ENCODE measurements at regions not wholly inside any gene's neighbourhood (a gene's known extent, or its start where the extent isn't known, plus 50 kb on each side); places are given as distances from the start of the nearest gene placed in this dataset.
"Not testable (repeated sequence)": the region's sequence is repeated elsewhere in the genome, so short reads cannot be mapped to it uniquely, and the experiment has no call there.

DNA sequence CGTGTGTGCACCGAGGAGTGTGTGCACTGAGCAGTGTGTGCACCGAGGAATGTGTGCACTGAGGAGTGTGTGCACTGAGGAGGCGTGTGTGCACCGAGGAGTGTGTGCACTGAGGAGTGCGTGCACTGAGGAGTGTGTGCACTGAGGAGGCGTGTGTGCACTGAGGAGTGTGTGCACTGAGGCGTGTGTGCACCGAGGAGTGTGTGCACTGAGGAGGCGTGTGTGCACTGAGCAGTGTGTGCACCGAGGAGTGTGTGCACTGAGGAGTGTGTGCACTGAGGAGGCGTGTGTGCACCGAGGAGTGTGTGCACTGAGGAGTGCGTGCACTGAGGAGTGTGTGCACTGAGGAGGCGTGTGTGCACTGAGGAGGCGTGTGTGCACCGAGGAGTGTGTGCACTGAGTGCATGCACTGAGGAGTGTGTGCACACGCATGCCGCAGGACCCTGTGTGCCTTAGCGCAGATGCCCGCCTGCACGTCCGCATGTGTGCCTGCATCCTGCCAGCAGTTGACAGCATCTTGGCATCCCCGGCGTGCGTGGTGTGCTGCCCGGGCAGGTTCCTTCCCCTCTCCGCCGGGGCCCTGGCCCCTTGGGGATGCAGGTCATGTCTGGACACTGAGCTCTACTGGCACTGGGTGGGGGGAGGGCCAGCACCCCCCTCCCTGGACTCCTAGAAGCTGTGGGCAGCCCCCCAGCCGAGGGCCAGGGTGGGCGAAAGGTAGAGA is 55.6 kb upstream of the NOTCH1 start:
- TF ChIP-seq, protein P1, sequence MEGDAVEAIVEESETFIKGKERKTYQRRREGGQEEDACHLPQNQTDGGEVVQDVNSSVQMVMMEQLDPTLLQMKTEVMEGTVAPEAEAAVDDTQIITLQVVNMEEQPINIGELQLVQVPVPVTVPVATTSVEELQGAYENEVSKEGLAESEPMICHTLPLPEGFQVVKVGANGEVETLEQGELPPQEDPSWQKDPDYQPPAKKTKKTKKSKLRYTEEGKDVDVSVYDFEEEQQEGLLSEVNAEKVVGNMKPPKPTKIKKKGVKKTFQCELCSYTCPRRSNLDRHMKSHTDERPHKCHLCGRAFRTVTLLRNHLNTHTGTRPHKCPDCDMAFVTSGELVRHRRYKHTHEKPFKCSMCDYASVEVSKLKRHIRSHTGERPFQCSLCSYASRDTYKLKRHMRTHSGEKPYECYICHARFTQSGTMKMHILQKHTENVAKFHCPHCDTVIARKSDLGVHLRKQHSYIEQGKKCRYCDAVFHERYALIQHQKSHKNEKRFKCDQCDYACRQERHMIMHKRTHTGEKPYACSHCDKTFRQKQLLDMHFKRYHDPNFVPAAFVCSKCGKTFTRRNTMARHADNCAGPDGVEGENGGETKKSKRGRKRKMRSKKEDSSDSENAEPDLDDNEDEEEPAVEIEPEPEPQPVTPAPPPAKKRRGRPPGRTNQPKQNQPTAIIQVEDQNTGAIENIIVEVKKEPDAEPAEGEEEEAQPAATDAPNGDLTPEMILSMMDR (IDR thresholded peaks at IDR 0.05) = not testable (repeated sequence)
- TF ChIP-seq POLR2A, POLR2AphosphoS5 (IDR thresholded peaks at IDR 0.05): not testable (repeated sequence)
